HG02610 (cell line): ENCODE measurements at regions not wholly inside any gene's neighbourhood (a gene's known extent, or its start where the extent isn't known, plus 50 kb on each side); places are given as distances from the start of the nearest gene placed in this dataset.
A peak's percentile ranks its signal among the peaks of the same experiment; 100 is the strongest.
"Not testable (repeated sequence)": the region's sequence is repeated elsewhere in the genome, so short reads cannot be mapped to it uniquely, and the experiment has no call there.

Source experiments
- ATAC-seq: cut with Tn5 transposase; IDR thresholded peaks from one replicate; pipeline ENCODE4 v1.9.1; 2021; ENCODE audit warnings: mild to moderate bottlenecking, moderate library complexity; ENCODE audit not compliant: unreplicated experiment

DNA sequence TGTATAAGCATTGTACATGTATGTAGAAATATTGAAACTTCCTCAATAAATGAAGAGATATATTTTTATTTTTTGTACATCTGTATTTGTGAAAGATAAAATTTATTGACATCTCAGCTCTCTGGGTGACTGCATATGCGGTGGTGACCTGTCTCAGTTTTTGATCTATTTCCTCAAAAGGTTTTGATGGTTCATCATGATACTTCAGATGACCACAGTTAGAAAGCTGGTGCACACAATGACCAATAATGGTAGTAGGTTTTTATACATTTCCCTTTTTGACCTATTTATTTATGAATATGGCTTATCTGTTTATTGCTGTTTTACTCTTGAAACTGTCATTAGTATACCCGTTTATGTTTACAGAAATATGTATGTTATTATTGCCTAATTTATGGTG, 549.6 kb upstream of the CHD1 start:
- peak; percentile 88 for ATAC-seq

DNA sequence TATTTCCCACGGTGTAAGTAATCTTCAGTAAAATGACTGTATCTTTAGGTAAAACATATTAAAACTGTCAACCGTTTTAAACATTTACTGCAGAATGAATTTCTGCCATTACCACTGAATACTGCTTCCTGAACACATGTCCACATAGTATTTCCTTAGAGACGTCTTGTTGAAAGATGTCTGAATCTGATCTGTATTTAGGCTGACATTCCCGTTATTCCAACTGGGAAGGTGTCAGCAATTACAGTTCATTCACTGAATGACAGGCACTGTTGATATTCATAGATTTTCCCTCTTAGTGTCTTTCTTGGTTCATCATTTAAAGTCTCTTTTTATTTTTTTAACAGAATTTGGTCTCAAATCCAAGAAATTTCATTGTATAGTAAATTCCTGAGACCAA, 544.5 kb upstream of the CHD1 start:
- ATAC-seq, result not testable (repeated sequence)

DNA sequence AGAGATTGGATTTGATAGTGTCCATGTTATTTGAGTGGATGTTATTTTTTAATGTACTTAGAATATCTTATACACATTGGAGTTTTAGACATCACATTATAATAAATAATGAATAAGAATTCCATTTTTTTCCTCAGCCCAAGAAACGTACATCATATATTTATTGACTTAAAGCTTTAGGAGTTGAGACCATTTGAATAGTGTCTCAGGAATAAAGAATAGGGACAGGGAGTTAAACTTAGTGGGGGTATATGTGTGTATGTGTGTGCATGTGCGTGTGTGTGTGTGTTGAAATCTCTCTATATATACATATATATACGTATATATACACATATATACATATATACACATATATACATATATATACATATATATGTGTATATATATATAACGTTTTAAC, 542.9 kb upstream of the CHD1 start:
- ATAC-seq, result not testable (repeated sequence)

DNA sequence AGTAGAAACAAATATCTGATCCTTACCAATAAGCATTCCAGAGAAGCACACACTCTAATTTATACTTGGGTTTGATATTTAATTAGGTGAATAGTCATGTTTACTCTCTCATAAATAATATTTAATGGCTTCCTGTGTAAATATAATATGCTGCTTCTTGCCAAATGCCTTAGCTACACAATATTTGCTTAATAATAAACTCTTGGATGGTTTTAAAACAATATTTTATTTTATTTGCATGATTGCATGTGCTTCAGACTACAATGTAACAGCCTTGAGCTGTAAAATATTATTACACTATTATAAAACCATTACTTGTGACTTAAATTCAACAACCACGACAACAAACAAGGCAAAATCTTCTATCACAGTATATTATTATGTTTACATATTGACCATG, 542.4 kb upstream of the CHD1 start:
- ATAC-seq, result not testable (repeated sequence)

DNA sequence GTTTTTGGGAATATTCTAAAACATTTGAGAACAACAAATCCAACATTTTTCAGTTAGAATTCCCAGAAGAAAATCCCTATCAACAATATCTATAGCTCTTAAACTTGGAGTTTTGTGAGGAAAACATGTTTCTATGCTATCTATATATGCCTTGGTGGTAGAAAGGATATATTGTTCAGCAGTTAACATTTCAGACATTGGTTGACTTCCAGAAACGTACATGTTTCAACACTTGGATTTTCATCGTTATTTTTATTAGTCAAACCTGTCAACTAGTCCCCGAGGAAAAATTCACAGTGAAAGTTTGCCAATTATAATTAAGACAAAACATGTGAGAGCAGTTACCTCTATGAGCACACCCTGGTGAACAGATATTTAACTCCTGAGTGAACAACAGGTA, 541.8 kb upstream of the CHD1 start:
- ATAC-seq, result not testable (repeated sequence)

DNA sequence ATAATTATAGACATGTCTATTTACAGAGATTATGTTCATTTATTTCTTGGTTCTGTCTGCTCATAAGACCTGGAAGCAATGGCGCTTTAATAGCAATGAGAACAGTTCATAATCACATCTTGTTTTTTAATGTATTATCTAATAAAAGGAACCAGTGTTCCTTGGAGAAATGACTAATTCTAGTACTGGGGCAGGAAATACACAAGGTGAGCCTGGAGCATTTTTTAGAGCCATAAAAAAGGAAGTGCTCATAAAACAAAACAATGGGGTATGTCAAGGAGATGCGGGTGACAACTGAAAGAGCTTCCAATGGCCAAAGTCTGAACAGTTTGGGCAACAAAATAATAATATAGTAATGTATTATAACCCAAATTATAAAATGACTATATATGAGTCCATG, 531.9 kb upstream of the CHD1 start:
- ATAC-seq, result no peak

DNA sequence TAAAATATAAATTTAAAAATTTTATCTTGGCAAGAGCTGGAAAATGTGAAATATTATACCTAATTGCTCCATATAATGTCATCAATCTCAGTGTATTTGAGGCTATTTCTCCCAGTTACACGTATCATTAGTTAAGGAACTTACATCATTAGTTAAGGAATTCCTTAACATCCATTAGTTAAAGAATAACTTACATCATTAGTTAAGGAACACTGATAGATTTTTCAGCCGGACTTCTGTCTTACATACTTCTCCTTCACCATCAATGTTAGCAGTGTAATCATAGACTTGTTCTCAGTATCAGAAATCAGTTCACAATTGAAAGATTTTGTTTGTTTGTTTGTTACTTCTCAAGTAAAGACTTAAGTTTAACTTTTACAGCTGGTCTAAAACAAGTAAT, 524.4 kb upstream of the CHD1 start:
- no peak for ATAC-seq

DNA sequence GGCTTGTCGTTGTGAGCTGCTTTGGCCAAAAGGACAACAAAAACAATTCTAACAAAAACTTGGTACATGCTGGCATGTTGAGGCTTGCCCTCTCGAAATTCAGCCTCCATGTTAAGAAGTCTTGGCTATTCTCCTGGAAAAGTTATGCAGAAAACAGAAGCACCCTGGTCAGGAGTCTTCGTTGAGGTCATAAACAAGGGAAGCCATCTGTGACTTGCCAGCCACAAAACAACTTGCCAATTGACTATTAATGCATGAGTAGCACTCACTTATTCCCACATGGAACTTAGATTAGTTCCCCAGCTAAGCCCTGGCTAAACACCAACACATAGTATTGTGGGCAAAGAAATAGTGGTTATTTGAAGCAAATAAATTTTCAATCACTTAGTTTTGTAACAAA, 521.0 kb upstream of the CHD1 start:
- no peak for ATAC-seq

DNA sequence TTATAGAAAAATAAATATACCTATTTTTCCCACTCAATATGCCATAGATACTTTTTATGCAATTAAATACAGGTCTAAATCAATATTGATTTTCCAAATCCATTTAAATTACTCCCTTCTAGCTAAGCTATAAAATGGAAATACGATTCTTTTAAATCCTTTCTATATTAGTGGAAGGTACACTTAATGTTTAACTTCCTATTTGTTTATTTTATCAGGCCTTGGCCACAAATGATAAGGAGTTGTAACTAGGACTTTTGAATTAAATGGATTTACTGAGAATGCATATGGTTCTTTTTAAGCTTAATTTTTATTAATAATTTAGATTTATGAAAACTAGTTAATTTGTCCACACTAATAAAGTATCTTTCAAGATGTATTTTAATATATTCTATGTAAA, 517.0 kb upstream of the CHD1 start:
- no peak for ATAC-seq

DNA sequence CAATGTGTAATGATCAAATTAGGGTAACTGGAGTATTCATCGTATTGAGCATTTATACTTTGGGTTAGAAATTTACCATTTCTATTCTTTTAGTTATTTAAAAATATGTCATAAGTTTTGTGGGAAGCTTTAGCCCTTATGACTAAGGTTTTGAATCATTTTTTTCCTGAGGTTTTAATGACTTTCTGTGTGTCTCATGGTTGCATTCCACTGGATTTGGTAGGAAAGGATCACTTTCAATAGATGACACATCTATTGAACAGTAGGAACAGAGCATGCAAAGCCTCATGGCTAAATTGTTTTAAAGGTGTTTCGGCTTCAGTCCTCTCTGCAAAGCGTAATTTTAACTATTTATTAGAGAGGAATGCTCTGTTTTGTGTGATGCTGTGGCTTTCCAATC, 512.4 kb upstream of the CHD1 start:
- ATAC-seq, result no peak

DNA sequence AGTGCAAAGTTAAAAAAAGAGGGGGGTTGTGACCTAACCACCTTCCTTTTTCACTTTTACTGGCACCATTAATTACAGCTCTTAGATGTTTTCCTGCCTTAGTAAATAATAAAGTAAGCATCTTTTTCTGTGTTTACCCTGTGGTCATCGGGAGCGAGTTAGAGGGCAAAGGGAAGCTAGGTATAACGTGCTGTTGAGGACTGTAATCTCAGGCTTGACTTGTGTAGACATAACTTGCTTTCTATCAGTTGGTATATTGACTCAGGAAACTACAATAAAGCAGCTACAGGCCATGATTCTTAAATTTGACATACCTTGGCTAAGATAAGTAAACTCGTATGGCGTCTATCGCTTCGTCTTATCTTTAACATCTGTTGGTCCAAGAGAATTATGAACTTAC, 509.8 kb upstream of the CHD1 start:
- ATAC-seq, result no peak

DNA sequence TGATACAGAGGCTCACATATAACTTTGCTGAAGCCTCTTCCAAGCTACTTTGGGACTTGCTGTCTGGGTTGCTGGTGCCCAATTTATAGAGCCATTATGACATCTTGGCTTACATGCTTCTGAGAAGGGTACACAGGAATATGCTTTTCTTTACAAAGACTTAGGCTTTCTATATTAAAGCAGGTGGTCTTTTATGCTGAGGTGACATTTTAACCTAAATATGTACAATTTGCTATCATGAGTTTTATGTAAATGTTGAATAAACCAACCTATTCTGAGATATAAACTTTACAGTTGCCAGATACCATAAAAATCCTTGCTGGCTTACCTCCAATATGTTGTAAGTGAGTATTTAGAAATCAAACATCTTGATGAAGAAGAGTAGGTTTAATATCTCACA, 509.2 kb upstream of the CHD1 start:
- no peak for ATAC-seq

DNA sequence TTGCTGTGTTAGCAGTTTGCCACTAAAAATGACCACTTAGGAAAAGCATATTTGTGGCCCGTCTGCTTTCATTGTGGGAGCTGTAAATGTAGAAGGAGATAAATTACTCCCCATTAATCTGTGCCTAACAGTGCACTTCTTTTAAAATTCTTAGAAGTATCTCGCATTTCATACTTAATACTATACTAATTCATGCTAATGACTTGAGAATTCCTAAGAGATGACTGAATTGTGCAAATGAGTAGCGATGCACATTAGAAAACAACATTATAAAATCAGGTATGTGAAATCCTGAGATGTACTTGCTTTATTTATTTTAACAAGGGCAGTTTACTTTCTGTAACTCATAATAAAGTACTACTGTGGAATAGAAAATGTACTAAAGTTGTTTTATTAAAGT, 494.6 kb upstream of the CHD1 start:
- ATAC-seq, result not testable (repeated sequence)

DNA sequence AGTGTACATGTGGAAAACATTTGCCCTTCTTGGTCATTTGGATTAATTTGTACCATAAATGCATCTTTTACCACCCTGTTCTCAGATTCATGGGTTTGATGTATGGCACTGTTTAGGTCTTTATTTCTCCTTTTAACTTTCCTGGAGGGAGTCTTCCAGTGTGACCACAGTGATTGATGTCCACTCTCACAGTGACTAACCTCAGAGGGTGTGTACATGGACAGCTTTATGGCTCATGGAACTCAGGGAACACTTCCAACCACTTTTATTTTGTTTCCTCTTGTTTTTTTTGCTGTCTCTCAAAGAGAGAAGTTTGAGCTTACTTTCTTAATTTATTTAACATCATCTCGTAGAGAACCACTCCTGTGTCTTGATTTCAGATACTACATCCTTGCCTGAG, 489.8 kb upstream of the CHD1 start:
- not testable (repeated sequence) for ATAC-seq

DNA sequence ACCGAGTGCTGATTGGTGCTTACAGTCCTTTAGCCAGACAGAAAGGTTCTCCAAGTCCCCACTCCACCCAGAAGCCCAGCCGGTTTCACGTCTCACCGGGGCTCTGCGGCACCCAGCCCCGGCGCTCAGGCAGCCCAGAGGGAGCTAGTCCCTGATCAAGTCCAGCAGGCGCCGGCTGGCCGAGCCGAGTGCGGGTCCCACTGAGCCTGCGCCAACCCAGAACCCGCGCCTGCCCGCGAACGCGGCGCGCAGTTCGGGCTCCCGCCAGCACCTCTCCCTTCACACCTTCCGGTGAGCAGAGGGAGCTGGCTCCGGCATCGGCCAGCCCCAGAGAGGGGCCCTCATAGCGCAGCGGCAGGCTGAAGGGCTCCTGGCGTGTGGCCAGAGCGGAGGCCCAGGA, 481.6 kb upstream of the CHD1 start:
- ATAC-seq, result not testable (repeated sequence)

DNA sequence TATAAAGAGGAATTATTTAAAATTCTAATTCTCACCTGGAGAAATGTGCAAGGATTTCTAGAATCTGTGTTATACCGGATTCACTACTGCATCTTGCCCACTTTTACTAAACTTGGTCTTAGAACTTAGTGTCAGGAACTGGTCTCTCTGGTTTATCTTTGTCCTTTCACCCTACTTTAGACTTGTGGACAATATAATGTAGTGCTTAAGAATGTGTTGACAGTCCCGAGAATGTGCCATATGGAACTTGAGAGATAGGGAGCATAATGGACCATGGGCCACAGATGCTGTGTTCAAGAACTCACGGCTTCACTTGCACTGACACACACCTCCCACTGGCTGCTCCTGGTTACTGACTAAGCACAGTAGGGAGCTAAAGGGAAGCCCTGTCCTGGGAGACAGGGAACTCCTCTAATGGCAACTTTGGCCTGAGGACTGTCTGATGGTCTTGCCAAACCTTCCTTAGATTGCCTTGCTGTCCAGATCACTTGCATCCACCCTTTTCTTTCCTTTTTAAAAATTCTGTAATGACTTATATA, 476.0 kb upstream of the CHD1 start:
- not testable (repeated sequence) for ATAC-seq

DNA sequence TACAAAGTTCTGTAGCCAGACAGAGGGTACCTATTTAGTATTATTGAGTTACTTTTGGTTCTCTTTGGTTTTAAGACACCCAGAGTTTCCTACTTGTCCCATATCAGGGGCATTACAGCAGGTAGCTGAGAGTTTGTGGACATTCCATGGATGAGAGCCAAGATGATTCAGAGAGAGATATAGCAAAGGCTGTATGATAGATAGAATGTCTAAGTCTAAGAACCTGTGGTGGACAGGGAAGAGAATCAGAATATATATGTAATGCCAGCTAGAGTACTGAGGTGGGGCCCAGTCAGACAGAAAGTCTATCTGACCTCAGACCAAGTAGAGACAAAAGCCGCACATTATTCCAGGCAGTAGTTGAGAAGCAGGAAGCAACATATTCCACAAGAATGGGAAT, 471.8 kb upstream of the CHD1 start:
- ATAC-seq, result not testable (repeated sequence)

DNA sequence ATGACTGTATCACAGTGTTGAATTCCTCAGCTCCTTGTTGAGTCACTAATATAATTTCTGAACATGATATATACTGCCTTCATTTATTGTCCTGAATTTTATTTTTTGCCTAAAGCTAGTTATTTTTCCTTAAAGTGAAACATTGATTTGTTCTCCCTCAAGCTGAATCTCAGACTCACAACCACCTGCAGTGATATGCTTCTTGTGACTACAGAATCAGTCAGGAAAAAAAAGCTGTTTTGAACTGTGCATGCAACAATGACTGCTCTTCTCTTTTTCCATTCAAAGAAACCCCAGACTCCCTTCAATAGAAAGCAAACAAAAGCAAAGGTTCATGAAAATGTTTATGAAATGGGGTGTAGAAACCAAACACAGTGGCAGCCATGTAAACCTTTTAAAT, 470.2 kb upstream of the CHD1 start:
- ATAC-seq, result no peak

DNA sequence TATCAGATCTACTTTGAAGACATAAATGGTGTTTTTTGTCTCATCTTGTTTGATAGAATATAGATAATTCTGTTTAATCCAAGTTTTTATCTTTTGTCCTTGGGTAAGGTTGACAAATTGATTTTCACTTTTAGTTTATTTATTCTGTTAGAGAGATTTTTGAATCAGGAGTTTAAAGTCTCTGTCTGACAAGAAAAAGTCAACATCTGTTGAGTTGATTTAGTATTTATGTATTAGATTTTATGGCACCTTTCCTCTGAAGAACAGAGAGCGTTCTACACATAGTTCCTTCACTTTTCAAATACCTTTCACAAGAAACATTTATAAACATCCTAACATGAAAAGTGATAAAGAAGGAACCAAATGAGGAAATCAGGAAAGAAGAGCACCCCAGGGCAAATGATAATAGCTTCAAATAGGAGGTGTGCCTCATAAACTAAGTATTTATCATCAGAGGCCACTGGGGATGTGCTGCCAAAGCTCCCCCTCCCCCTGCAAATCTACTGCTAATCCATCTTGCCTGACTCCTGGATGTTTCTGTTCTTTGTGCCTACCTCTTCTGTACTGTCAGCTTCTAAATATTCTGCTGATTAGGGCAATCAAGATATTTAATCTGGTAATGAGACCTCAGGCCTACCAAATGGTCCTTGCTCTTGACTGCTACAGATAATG, 457.7 kb upstream of the CHD1 start:
- no peak for ATAC-seq

DNA sequence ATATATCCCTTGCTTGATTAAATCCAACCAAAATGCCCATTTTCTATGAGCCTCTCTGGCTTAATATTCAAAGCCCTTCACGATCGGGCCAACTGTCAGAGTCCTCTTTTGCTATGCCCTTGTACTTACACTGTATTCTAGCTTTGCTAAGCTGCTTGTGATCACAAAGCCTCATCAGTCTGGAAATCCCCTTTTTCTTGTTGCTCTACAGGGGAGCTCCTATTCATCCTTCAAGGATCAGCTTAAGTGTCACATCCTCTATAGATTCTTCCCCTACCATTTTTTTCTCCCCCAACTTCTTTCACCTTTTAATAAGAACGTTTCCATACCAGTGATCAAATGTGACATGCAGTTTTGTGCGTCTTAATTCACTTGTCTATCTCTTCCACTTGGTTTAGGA, 450.4 kb upstream of the CHD1 start:
- ATAC-seq, result peak; percentile 64

DNA sequence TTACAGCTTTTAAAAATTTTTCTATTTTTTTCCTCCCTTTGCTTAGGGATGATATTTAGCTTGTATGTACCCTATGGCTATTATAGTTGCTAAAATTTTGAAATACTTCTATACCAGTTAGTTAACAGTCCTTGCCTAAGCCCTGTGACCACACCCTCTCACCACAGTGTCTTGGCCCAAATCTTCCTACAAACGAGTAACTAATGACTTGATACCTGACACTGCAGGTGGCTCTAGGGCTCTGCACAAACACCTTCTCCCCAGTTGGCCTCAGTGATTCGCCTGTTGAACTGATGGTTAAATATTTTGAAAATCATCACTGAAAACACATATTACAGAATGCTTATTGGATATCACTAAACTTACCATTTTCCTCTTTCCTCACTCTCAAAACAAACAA, 449.6 kb upstream of the CHD1 start:
- ATAC-seq, result no peak

DNA sequence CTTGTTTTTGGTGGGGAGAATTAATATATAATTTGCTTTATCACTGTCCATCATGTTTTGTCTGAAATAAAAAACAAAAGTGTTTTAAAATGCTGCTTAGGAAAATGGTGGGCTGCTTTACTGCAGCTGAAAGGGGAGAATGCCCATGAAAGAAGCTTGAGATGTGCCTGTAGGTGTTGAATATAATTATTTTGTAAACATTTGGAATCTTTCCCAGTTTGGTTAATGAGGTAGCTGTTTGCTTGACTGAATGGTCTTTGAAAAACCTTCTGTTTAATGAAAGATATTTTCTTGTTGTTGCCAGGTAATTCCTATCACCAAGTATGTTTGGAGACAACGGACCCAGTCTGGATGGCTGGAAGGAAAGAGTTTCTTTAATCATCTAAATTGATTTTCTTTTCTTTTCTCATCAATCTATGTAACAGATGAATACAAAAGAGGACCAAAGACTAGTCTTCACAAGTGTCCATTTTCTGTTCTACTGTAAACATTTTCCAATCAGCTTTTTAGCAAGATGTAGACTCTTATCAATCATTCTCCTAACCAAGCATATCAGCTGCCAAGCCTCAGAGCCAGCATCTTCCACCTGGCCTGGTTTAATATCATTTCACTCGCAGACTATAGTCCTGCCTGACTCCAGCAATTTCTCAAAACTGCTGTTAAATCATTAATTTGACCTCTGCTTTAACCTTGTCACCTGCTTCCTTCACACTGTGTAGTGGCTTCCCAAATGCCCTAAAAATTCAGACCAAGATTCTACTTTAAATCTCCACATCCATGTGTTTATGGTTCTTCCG, 441.2 kb upstream of the CHD1 start:
- ATAC-seq, result no peak
